SU-DHL-6 (cell line): ENCODE measurements at regions not wholly inside any gene's neighbourhood (a gene's known extent, or its start where the extent isn't known, plus 50 kb on each side); places are given as distances from the start of the nearest gene placed in this dataset.

ENCODE experiments used
- H2AFZ ChIP-seq: fragments of 200-600 bp; sonication (generic); 2 replicates; pipeline ENCODE4 v1.6.1; 2014; ENCODE audit warnings: low read depth, mild to moderate bottlenecking, moderate library complexity, mixed read lengths, antibody characterized with exemption, low read length; ENCODE audit not compliant: severe bottlenecking
- H3F3A ChIP-seq: fragments of 200-600 bp; shearing (Covaris generic); 2 replicates; pipeline ENCODE4 v1.6.0; 2016; ENCODE audit warnings: antibody characterized with exemption, mild to moderate bottlenecking; ENCODE audit not compliant: insufficient read depth
- H3K27ac ChIP-seq: fragments of 200-600 bp; sonication (generic); 2 replicates; pipeline ENCODE4 v1.5.1; 2016; ENCODE audit warnings: low read depth, mild to moderate bottlenecking, low read length, moderate library complexity, mixed read lengths
- H3K27me3 ChIP-seq: fragments of 200-600 bp; sonication (generic), shearing (Covaris generic); 2 replicates; pipeline ENCODE4 v1.6.0; 2014; ENCODE audit warnings: mild to moderate bottlenecking, low read length
- H3K36me3 ChIP-seq: fragments of 200-600 bp; sonication (generic); 2 replicates; pipeline ENCODE4 v1.6.1; 2014; ENCODE audit warnings: mild to moderate bottlenecking, low read length, mixed read lengths
- H3K4me2 ChIP-seq: fragments of 300-600, 200-600 bp; shearing (Covaris generic), sonication (generic); 2 replicates; pipeline ENCODE4 v1.6.0; 2014; ENCODE audit warnings: low read length, low read depth, mild to moderate bottlenecking; ENCODE audit not compliant: poor library complexity, severe bottlenecking
- H3K4me3 ChIP-seq: fragments of 200-600 bp; sonication (generic); 2 replicates; pipeline ENCODE4 v1.5.1; 2014; ENCODE audit warnings: antibody characterized with exemption, low read length, mild to moderate bottlenecking, mixed read lengths; ENCODE audit not compliant: insufficient read depth, poor library complexity, severe bottlenecking
- H3K79me2 ChIP-seq: fragments of 200-600 bp; sonication (generic); 2 replicates; pipeline ENCODE4 v1.6.1; 2014; ENCODE audit warnings: mild to moderate bottlenecking, low read length, moderate library complexity; ENCODE audit not compliant: insufficient read depth
- H3K9ac ChIP-seq: fragments of 200-600 bp; sonication (generic); 2 replicates; pipeline ENCODE4 v1.7.0; 2014; ENCODE audit warnings: mild to moderate bottlenecking, low read length
- H3K9me2 ChIP-seq: fragments of 200-600 bp; sonication (generic); replicated peaks from 2 replicates; pipeline ENCODE4 v1.6.1; 2014; ENCODE audit warnings: low read length; ENCODE audit not compliant: insufficient read depth
- H3K9me3 ChIP-seq: fragments of 200-600 bp; sonication (generic); 2 replicates; pipeline ENCODE4 v1.6.1; 2014; ENCODE audit warnings: low read length, mixed read lengths; ENCODE audit not compliant: insufficient read depth
- H4K20me1 ChIP-seq: fragments of 200-600 bp; sonication (generic); 2 replicates; pipeline ENCODE4 v1.6.1; 2014; ENCODE audit warnings: low read depth, mild to moderate bottlenecking, antibody characterized with exemption, low read length, moderate library complexity, mixed read lengths
- CTCF ChIP-seq: fragments of 200-600 bp; sonication (generic); IDR thresholded peaks from one replicate; pipeline ENCODE4 v1.5.1; 2017; ENCODE audit warnings: antibody characterized with exemption, mild to moderate bottlenecking, low read length, moderate library complexity; ENCODE audit not compliant: insufficient read depth, poor library complexity, severe bottlenecking
- EZH2phosphoT487 ChIP-seq: fragments of 200-600 bp; sonication (generic), shearing (Covaris generic); conservative IDR thresholded peaks from 2 replicates; pipeline ENCODE4 v1.6.1; 2018; ENCODE audit warnings: mild to moderate bottlenecking, antibody characterized with exemption, low read length, moderate library complexity, mixed read lengths

- Histone ChIP-seq H3K36me3 (no peaks in the 10 kb centered on the region), H3K79me2 (no peaks in the 10 kb centered on the region), H2AFZ (no peak overlapping the region), H3F3A (no peaks in the 10 kb centered on the region), H4K20me1 (no peaks in the 10 kb centered on the region), H3K4me2 (no peak overlapping the region), H3K27me3 (no peaks in the 10 kb centered on the region), H3K9me3 (no peaks in the 10 kb centered on the region), H3K27ac (no peak overlapping the region), H3K9me2 (no peaks in the 10 kb centered on the region), H3K4me3 (no peak overlapping the region), H3K9ac (no peak overlapping the region)
- TF ChIP-seq CTCF = no peak
- TF ChIP-seq EZH2phosphoT487 = no peak
These were observed 268.6 kb upstream of the MEIS2 start for GRCh38 chr15:37368961-37369360.

GRCh38 chr15:37370941-37371340, 270.6 kb upstream of the MEIS2 start:
- no peaks in the 10 kb centered on the region for H4K20me1 ChIP-seq
- H3K4me3 ChIP-seq = no peak overlapping the region
- H3K36me3 ChIP-seq = no peaks in the 10 kb centered on the region
- H3K79me2 ChIP-seq = no peaks in the 10 kb centered on the region
- H3F3A ChIP-seq = no peaks in the 10 kb centered on the region
- TF ChIP-seq CTCF (no peak), EZH2phosphoT487 (no peak)
- H3K9me2 ChIP-seq = no peaks in the 10 kb centered on the region
- no peaks in the 10 kb centered on the region for H3K27me3 ChIP-seq
- H3K9ac ChIP-seq = no peak overlapping the region
- H2AFZ ChIP-seq = no peak overlapping the region
- H3K9me3 ChIP-seq = no peaks in the 10 kb centered on the region
- no peak overlapping the region for H3K4me2 ChIP-seq
- no peak overlapping the region for H3K27ac ChIP-seq

- H3K4me2 ChIP-seq = no peak overlapping the region
- H2AFZ ChIP-seq = no peak overlapping the region
- H4K20me1 ChIP-seq = no peaks in the 10 kb centered on the region
- TF ChIP-seq CTCF (no peak), EZH2phosphoT487 (no peak)
- H3K27me3 ChIP-seq = no peaks in the 10 kb centered on the region
- no peaks in the 10 kb centered on the region for H3K9me2 ChIP-seq
- H3K27ac ChIP-seq = no peak overlapping the region
- H3K4me3 ChIP-seq = no peak overlapping the region
- no peaks in the 10 kb centered on the region for H3F3A ChIP-seq
- H3K79me2 ChIP-seq = no peaks in the 10 kb centered on the region
- no peaks in the 10 kb centered on the region for H3K36me3 ChIP-seq
- no peaks in the 10 kb centered on the region for H3K9me3 ChIP-seq
- H3K9ac ChIP-seq = no peak overlapping the region
These were observed 271.7 kb upstream of the MEIS2 start for GRCh38 chr15:37372064-37372463.

GRCh38 chr15:37375519-37375918, 275.2 kb upstream of the MEIS2 start:
- H2AFZ ChIP-seq = no peak overlapping the region
- H3K27ac ChIP-seq = no peak overlapping the region
- no peaks in the 10 kb centered on the region for H3K9me2 ChIP-seq
- no peaks in the 10 kb centered on the region for H4K20me1 ChIP-seq
- no peak overlapping the region for H3K9ac ChIP-seq
- H3K27me3 ChIP-seq = no peaks in the 10 kb centered on the region
- TF ChIP-seq CTCF (no peak), EZH2phosphoT487 (no peak)
- H3K79me2 ChIP-seq = no peaks in the 10 kb centered on the region
- H3K4me3 ChIP-seq = no peak overlapping the region
- no peaks in the 10 kb centered on the region for H3F3A ChIP-seq
- H3K9me3 ChIP-seq = no peaks in the 10 kb centered on the region
- H3K4me2 ChIP-seq = no peak overlapping the region
- no peaks in the 10 kb centered on the region for H3K36me3 ChIP-seq
